ENCODE measurements at regions not wholly inside any gene's neighbourhood (a gene's known extent, or its start where the extent isn't known, plus 50 kb on each side); places are given as distances from the start of the nearest gene placed in this dataset.

DNA sequence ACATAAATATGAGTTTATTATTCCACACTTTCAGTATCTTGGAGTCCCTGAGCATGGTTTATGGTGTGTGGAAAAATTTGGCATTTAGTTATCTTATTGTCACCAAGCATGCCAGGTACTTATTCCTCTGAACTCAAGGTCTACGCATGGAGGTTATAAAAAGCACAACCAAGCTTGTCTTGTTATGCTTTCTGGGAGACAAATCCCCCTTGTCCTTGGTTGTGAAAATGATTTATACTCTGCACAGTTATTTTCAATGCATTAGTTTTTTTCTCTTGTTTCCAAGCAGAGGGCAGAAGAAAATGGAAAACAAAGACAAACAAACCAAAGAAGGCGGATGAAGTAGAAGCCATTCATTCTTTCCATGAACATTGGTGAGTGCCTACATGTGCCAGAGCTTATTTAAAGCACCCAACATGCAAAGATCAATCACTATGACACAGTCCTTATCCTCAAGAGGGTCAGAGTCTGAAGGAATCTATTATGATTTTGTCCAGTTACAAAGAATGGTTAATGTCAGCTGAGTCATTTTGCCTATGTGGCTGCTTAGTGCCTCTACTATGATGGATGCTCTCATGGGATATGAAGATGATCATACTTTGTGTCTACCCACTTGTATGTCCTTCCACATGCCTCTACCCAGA, 323.1 kb downstream of the TENT4A start:
- CTCF ChIA-PET = no interaction called here

More for the DNA sequence above, 323.1 kb downstream of the TENT4A start:
- Histone ChIP-seq H3K79me1 (ENCODE audit: low read depth in 1 of 2, low read length in 2 of 2) (no peaks in the 10 kb centered on the region), H2BK15ac (ENCODE audit: low read depth, low read length) (no peak overlapping the region), H3K18ac (ENCODE audit: low read depth, low read length) (no peak overlapping the region), H3K4me1 (ENCODE audit: control insufficient read depth, insufficient read depth, low read length) (no peaks in the 10 kb centered on the region), H3K4me2 (ENCODE audit: low read depth, low read length) (no peak overlapping the region), H4K20me1 (ENCODE audit: insufficient read depth, low read length) (no peaks in the 10 kb centered on the region), H3K56ac (ENCODE audit: extremely low read depth, insufficient read depth, low read length) (no peak overlapping the region), H3K9me3 (ENCODE audit: control insufficient read depth, insufficient read depth, low read length) (peaks cover 14% of the 10 kb centered on the region), H2BK120ac (ENCODE audit: low read depth, low read length) (no peak overlapping the region), H4K91ac (ENCODE audit: insufficient read depth, low read depth, low read length) (no peak overlapping the region), H3K4ac (ENCODE audit: low read depth, low read length) (no peak overlapping the region), H4K5ac (ENCODE audit: low read depth, low read length) (no peak overlapping the region), H3K9me1 (ENCODE audit: insufficient read depth, low read length) (no peaks in the 10 kb centered on the region), H3K27ac (ENCODE audit: insufficient read depth, low read length) (no peak overlapping the region), H3K27me3 (ENCODE audit: control insufficient read depth, insufficient read depth, low read length) (no peaks in the 10 kb centered on the region), H2BK5ac (ENCODE audit: low read depth, low read length, poor library complexity, severe bottlenecking) (no peak overlapping the region), H3K23ac (ENCODE audit: low read depth, low read length) (no peak overlapping the region), H2AK9ac (replicated peaks; ENCODE audit: low read depth, low read length, poor library complexity) (no peak overlapping the region), H3K14ac (replicated peaks; ENCODE audit: low read depth, low read length) (no peak overlapping the region), H3K36me3 (ENCODE audit: control insufficient read depth, insufficient read depth, low read length) (no peaks in the 10 kb centered on the region), H2AFZ (replicated peaks; ENCODE audit: low read length, poor library complexity) (no peak overlapping the region), H3K4me3 (ENCODE audit: insufficient read depth, low read depth, low read length) (no peak overlapping the region), H4K8ac (ENCODE audit: low read depth in 2 of 2, low read length in 2 of 2) (no peak overlapping the region), H2BK20ac (ENCODE audit: low read depth, low read length) (no peak overlapping the region), H3K9ac (ENCODE audit: low read depth, low read length) (no peak overlapping the region), H2AK5ac (ENCODE audit: low read depth, low read length) (no peak overlapping the region)
- ATAC-seq (ENCODE audit: low read depth) (no peak), DNase-seq (no peak)
- in situ Hi-C loops (cut with MboI; ENCODE audit: low sequenced_read_pairs) = no loop called here
- TF ChIP-seq MAFK (IDR thresholded peaks at IDR 0.05; ENCODE audit: low read depth, low read length) (no peak), POLR2A (IDR thresholded peaks at IDR 0.05; ENCODE audit: low read depth, low read length) (no peak), BHLHE40 (IDR thresholded peaks at IDR 0.05; ENCODE audit: low read depth, low read length) (no peak), RAD21 (IDR thresholded peaks at IDR 0.05; ENCODE audit: low read length) (no peak), NFE2L2 (IDR thresholded peaks at IDR 0.05; ENCODE audit: low read depth, low read length) (no peak), RFX5 (IDR thresholded peaks at IDR 0.05; ENCODE audit: low read depth, low read length) (no peak), CHD1 (IDR thresholded peaks at IDR 0.05; ENCODE audit: low read depth, low read length) (no peak), RCOR1 (IDR thresholded peaks at IDR 0.05; ENCODE audit: insufficient replicate concordance, low read length) (no peak), SMC3 (IDR thresholded peaks at IDR 0.05; ENCODE audit: low read depth, low read length) (no peak), MXI1 (IDR thresholded peaks at IDR 0.05; ENCODE audit: borderline replicate concordance, low read depth, low read length) (no peak), FOS (IDR thresholded peaks at IDR 0.05; ENCODE audit: low read depth, low read length) (no peak), CEBPB (IDR thresholded peaks at IDR 0.05; ENCODE audit: low read depth, low read length) (no peak), MAZ (IDR thresholded peaks at IDR 0.05; ENCODE audit: borderline replicate concordance, low read depth, low read length) (no peak)
- TF ChIP-seq, protein P1, sequence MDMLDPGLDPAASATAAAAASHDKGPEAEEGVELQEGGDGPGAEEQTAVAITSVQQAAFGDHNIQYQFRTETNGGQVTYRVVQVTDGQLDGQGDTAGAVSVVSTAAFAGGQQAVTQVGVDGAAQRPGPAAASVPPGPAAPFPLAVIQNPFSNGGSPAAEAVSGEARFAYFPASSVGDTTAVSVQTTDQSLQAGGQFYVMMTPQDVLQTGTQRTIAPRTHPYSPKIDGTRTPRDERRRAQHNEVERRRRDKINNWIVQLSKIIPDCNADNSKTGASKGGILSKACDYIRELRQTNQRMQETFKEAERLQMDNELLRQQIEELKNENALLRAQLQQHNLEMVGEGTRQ (IDR thresholded peaks at IDR 0.05; ENCODE audit: low read depth, low read length) = no peak
- TF ChIP-seq, protein P2, sequence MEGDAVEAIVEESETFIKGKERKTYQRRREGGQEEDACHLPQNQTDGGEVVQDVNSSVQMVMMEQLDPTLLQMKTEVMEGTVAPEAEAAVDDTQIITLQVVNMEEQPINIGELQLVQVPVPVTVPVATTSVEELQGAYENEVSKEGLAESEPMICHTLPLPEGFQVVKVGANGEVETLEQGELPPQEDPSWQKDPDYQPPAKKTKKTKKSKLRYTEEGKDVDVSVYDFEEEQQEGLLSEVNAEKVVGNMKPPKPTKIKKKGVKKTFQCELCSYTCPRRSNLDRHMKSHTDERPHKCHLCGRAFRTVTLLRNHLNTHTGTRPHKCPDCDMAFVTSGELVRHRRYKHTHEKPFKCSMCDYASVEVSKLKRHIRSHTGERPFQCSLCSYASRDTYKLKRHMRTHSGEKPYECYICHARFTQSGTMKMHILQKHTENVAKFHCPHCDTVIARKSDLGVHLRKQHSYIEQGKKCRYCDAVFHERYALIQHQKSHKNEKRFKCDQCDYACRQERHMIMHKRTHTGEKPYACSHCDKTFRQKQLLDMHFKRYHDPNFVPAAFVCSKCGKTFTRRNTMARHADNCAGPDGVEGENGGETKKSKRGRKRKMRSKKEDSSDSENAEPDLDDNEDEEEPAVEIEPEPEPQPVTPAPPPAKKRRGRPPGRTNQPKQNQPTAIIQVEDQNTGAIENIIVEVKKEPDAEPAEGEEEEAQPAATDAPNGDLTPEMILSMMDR (conservative IDR thresholded peaks at IDR 0.05; ENCODE audit: low read depth, low read length) = no peak
- TF ChIP-seq, protein P3, sequence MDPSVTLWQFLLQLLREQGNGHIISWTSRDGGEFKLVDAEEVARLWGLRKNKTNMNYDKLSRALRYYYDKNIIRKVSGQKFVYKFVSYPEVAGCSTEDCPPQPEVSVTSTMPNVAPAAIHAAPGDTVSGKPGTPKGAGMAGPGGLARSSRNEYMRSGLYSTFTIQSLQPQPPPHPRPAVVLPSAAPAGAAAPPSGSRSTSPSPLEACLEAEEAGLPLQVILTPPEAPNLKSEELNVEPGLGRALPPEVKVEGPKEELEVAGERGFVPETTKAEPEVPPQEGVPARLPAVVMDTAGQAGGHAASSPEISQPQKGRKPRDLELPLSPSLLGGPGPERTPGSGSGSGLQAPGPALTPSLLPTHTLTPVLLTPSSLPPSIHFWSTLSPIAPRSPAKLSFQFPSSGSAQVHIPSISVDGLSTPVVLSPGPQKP (IDR thresholded peaks at IDR 0.05; ENCODE audit: borderline replicate concordance, low read depth, low read length) = no peak
- BruUV-seq (replicated peaks) = no TSS peak
- POLR2A ChIA-PET (ENCODE audit: unreplicated experiment) = no interaction called here
- dilution Hi-C loops (cut with HindIII; ENCODE audit: low sequenced_read_pairs, unreplicated experiment) = no loop called here
- no CpG with 5 or more reads among the region's 2 CpGs for WGBS, 2 experiments (ENCODE audit: extremely low coverage in 2 of 2, insufficient read length in 1 of 2)
- intact Hi-C loops (cut with micrococcal nuclease) = no loop called here

All from IMR-90 (cell line).